Type B pancreatic cell (in vitro differentiated cells): ENCODE measurements at regions not wholly inside any gene's neighbourhood (a gene's known extent, or its start where the extent isn't known, plus 50 kb on each side); places are given as distances from the start of the nearest gene placed in this dataset.
"Not testable (repeated sequence)": the region's sequence is repeated elsewhere in the genome, so short reads cannot be mapped to it uniquely, and the experiment has no call there.

Source experiments
- DNase-seq: peaks from one replicate; pipeline ENCODE4 v3.0.0; 2021; ENCODE audit warnings: mixed read lengths; ENCODE audit not compliant: unreplicated experiment; ENCODE audit errors: extremely low spot score
- H3K27ac Mint-ChIP-seq: 2 replicates; pipeline ENCODE4 v1.8.0; 2021; ENCODE audit warnings: mild to moderate bottlenecking, mixed read lengths
- H3K27me3 Mint-ChIP-seq: 2 replicates; pipeline ENCODE4 v1.8.0; 2021; ENCODE audit warnings: mixed read lengths
- H3K36me3 Mint-ChIP-seq: 2 replicates; pipeline ENCODE4 v1.8.0; 2021; ENCODE audit warnings: mixed read lengths
- H3K4me1 Mint-ChIP-seq: one replicate; pipeline ENCODE4 v1.8.0; 2021; ENCODE audit warnings: mixed read lengths; ENCODE audit not compliant: unreplicated experiment
- H3K4me3 Mint-ChIP-seq: 2 replicates; pipeline ENCODE4 v1.8.0; 2021; ENCODE audit warnings: mild to moderate bottlenecking, mixed read lengths
- H3K9me3 Mint-ChIP-seq: 2 replicates; pipeline ENCODE4 v1.8.0; 2021; ENCODE audit warnings: mixed read lengths
- CTCF ChIP-seq: fragments of 200-600 bp; sonication (generic); conservative IDR thresholded peaks from 2 replicates; pipeline ENCODE4 v1.5.0; 2021; ENCODE audit warnings: antibody characterized with exemption, mild to moderate bottlenecking

GRCh38 chr2:66153941-66154340 is 281.0 kb upstream of the MEIS1 start:
- Mint-ChIP-seq H3K9me3 (peaks cover 21% of the 10 kb centered on the region), H3K4me3 (no peak overlapping the region), H3K27ac (no peak overlapping the region)

GRCh38 chr2:66145490-66145889 is 289.4 kb upstream of the MEIS1 start:
- no peak for DNase-seq
- H3K27ac Mint-ChIP-seq = no peak overlapping the region
- no peaks in the 10 kb centered on the region for H3K27me3 Mint-ChIP-seq
- H3K36me3 Mint-ChIP-seq = peaks cover 8% of the 10 kb centered on the region
- peak overlapping the region; percentile 23 for H3K4me3 Mint-ChIP-seq
- H3K9me3 Mint-ChIP-seq = peaks cover 4% of the 10 kb centered on the region
- no peak for TF ChIP-seq CTCF
- H3K4me1 Mint-ChIP-seq = peaks cover 23% of the 10 kb centered on the region

More at GRCh38 chr2:66153941-66154340, 281.0 kb upstream of the MEIS1 start:
- peaks cover 18% of the 10 kb centered on the region for H3K36me3 Mint-ChIP-seq
- H3K4me1 Mint-ChIP-seq = no peaks in the 10 kb centered on the region
- H3K27me3 Mint-ChIP-seq = no peaks in the 10 kb centered on the region
- TF ChIP-seq CTCF = no peak
- no peak for DNase-seq

GRCh38 chr2:66144324-66144723 is 290.6 kb upstream of the MEIS1 start:
- not testable (repeated sequence) for H3K27me3 Mint-ChIP-seq, DNase-seq, H3K4me3 Mint-ChIP-seq, H3K27ac Mint-ChIP-seq, H3K9me3 Mint-ChIP-seq, H3K36me3 Mint-ChIP-seq
- H3K4me1 Mint-ChIP-seq = peaks cover 23% of the 10 kb centered on the region

GRCh38 chr2:66137606-66138130 is 297.3 kb upstream of the MEIS1 start:
- Mint-ChIP-seq H3K4me3 (no peak overlapping the region), H3K4me1 (peaks cover 13% of the 10 kb centered on the region), H3K9me3 (no peaks in the 10 kb centered on the region), H3K27me3 (no peaks in the 10 kb centered on the region), H3K36me3 (no peaks in the 10 kb centered on the region), H3K27ac (no peak overlapping the region)
- no peak for DNase-seq
- no peak for TF ChIP-seq CTCF

- H3K4me1 Mint-ChIP-seq = peaks cover 17% of the 10 kb centered on the region
- no peaks in the 10 kb centered on the region for H3K27me3 Mint-ChIP-seq
- H3K9me3 Mint-ChIP-seq = no peaks in the 10 kb centered on the region
- no peak overlapping the region for H3K4me3 Mint-ChIP-seq
- TF ChIP-seq CTCF = no peak
- no peaks in the 10 kb centered on the region for H3K36me3 Mint-ChIP-seq
- H3K27ac Mint-ChIP-seq = no peak overlapping the region
- no peak for DNase-seq
Measured at GRCh38 chr2:66134138-66134701, 300.7 kb upstream of the MEIS1 start.

GRCh38 chr2:66127656-66128055 is 307.3 kb upstream of the MEIS1 start:
- no peak overlapping the region for H3K4me3 Mint-ChIP-seq
- H3K4me1 Mint-ChIP-seq = peaks cover 4% of the 10 kb centered on the region
- peaks cover 4% of the 10 kb centered on the region for H3K36me3 Mint-ChIP-seq
- no peak for TF ChIP-seq CTCF
- no peak for DNase-seq
- no peaks in the 10 kb centered on the region for H3K27me3 Mint-ChIP-seq
- H3K27ac Mint-ChIP-seq = no peak overlapping the region
- H3K9me3 Mint-ChIP-seq = peaks cover 4% of the 10 kb centered on the region
